Endothelial cell (in vitro differentiated cells): ENCODE measurements at regions not wholly inside any gene's neighbourhood (a gene's known extent, or its start where the extent isn't known, plus 50 kb on each side); places are given as distances from the start of the nearest gene placed in this dataset.

Experiments
- DNase-seq: peaks from one replicate; pipeline ENCODE4 v3.0.0; 2021; ENCODE audit warnings: low spot score
- H3K27ac Mint-ChIP-seq: one replicate; pipeline ENCODE4 v1.8.0; 2021; ENCODE audit warnings: mixed read lengths, inconsistent platforms; ENCODE audit not compliant: unreplicated experiment
- H3K27me3 Mint-ChIP-seq: one replicate; pipeline ENCODE4 v1.8.0; 2021; ENCODE audit warnings: mild to moderate bottlenecking, moderate library complexity, mixed read lengths, inconsistent platforms; ENCODE audit not compliant: unreplicated experiment
- H3K36me3 Mint-ChIP-seq: one replicate; pipeline ENCODE4 v1.8.0; 2021; ENCODE audit warnings: mild to moderate bottlenecking, low read depth, mixed read lengths, inconsistent platforms; ENCODE audit not compliant: unreplicated experiment
- H3K4me1 Mint-ChIP-seq: one replicate; pipeline ENCODE4 v1.8.0; 2021; ENCODE audit warnings: mild to moderate bottlenecking, mixed read lengths, inconsistent platforms; ENCODE audit not compliant: unreplicated experiment
- H3K4me3 Mint-ChIP-seq: one replicate; pipeline ENCODE4 v1.8.0; 2021; ENCODE audit warnings: mild to moderate bottlenecking, mixed read lengths, inconsistent platforms; ENCODE audit not compliant: unreplicated experiment
- H3K9me3 Mint-ChIP-seq: one replicate; pipeline ENCODE4 v1.8.0; 2021; ENCODE audit warnings: mixed read lengths, inconsistent platforms; ENCODE audit not compliant: unreplicated experiment
- TF ChIP-seq, protein P1 (sequence below): fragments of 200-600 bp; sonication (generic); IDR thresholded peaks from one replicate; pipeline ENCODE4 v1.5.0; 2021; ENCODE audit warnings: antibody characterized with exemption; ENCODE audit not compliant: unreplicated experiment

DNA sequence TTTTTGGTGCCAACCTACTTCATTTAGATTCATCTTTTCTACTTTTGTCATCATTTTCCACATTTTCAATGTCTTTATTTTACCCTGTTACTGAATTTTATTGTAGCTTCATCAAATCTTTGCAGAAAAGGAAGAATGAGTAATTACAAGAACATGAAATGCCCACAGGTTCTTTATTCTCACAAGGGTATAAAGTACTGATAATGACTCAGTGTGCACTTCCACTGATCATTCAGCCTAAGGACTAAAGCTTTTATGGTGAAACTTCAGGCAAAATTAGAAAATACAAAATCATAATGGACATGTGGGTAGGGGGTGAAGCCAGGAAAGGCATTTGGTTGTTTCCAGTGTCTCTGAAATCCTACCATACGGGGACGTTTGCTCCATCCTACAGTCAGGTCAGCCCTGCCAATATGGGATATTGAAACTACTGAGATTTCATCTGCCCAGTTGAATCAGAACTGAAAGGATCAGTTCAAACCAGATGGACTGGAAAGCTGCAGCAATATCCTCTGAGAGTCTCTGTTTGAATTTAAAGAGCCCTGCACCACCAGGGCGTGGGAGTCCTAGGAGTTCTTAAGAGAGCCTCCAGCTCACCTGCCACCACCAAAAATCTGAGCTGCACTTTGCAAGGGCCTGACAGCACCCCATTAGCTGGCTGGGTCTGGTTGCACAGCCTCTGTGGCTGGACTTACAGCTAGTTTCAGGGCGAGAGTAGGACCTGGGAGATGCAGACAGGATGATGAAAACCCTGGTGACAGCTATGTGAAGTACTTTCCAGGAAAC, 390.4 kb downstream of the CMPK2 start:
- TF ChIP-seq, protein P1, sequence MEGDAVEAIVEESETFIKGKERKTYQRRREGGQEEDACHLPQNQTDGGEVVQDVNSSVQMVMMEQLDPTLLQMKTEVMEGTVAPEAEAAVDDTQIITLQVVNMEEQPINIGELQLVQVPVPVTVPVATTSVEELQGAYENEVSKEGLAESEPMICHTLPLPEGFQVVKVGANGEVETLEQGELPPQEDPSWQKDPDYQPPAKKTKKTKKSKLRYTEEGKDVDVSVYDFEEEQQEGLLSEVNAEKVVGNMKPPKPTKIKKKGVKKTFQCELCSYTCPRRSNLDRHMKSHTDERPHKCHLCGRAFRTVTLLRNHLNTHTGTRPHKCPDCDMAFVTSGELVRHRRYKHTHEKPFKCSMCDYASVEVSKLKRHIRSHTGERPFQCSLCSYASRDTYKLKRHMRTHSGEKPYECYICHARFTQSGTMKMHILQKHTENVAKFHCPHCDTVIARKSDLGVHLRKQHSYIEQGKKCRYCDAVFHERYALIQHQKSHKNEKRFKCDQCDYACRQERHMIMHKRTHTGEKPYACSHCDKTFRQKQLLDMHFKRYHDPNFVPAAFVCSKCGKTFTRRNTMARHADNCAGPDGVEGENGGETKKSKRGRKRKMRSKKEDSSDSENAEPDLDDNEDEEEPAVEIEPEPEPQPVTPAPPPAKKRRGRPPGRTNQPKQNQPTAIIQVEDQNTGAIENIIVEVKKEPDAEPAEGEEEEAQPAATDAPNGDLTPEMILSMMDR, result no peak
- Mint-ChIP-seq H3K27ac (no peak overlapping the region), H3K36me3 (peaks cover 8% of the 10 kb centered on the region), H3K4me1 (no peaks in the 10 kb centered on the region), H3K4me3 (no peak overlapping the region), H3K27me3 (peaks cover 4% of the 10 kb centered on the region), H3K9me3 (peaks cover 13% of the 10 kb centered on the region)
- DNase-seq, result no peak

DNA sequence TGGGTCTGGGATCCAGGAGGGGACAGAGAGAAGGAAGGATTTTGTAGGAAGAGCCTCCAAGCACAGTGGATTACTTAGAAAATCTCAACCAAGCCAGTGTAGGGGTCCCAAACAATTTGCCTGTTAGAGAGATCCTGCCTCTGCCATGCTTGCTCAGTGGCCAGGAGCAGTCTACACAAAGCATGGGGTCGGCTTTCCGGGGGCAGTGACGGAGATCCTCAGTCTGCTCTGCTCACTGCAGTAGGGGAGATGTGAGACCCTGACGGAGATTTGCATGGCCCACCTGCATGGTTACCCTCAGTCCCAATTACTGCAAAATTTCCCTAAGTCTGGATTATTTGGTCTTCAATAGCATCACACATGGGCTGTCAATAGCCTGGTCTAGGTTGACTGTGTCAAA, 385.2 kb downstream of the CMPK2 start:
- no peak for DNase-seq
- Mint-ChIP-seq H3K36me3 (peaks cover 8% of the 10 kb centered on the region), H3K27me3 (peaks cover 4% of the 10 kb centered on the region), H3K9me3 (peaks cover 14% of the 10 kb centered on the region), H3K4me1 (no peaks in the 10 kb centered on the region), H3K27ac (no peak overlapping the region), H3K4me3 (no peak overlapping the region)
- TF ChIP-seq, protein P1, result no peak

DNA sequence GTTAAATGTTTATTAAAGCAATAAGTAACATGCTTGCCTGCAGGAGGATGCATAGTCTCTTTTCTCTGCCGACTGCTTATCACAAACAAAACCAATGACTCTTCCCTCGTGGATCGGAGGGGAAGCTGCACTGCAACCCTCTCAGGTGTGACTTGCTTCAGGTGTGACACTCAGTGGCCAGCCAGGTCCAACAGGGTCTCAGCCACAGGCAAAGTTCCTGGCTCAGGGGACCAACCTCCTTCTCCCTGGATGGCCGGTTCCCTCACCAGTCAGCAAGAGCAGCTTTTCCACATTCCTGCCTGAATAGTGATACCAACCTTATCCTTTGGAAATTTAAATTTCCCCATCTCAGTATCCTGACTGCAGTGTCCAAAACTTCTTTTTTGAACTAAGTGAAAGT, 383.5 kb downstream of the CMPK2 start:
- Mint-ChIP-seq H3K4me3 (no peak overlapping the region), H3K9me3 (peaks cover 14% of the 10 kb centered on the region), H3K27ac (no peak overlapping the region), H3K36me3 (peaks cover 8% of the 10 kb centered on the region), H3K27me3 (peaks cover 1% of the 10 kb centered on the region), H3K4me1 (no peaks in the 10 kb centered on the region)
- DNase-seq, result no peak
- TF ChIP-seq, protein P1, result no peak

DNA sequence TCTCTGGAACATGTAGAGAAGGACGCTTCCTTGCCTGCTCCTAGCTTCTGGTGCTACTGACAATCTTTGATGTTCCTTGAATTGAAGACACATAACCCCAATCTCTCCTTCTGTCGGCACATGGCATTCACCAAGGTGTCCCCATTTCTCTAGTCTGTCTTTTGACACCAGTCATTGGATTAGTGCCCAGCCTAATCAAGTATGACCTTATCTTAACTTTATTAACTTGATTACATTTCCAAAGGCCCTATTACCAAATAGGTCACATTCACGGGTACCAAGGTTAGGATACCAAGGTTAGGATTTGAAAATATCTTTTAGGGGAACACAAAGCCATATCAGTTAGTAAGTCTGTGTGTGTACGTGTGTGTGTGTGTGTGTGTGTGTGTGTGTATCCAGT, 377.9 kb downstream of the CMPK2 start:
- no peaks in the 10 kb centered on the region for H3K4me1 Mint-ChIP-seq
- TF ChIP-seq, protein P1, result no peak
- no peak overlapping the region for H3K4me3 Mint-ChIP-seq
- no peaks in the 10 kb centered on the region for H3K9me3 Mint-ChIP-seq
- no peaks in the 10 kb centered on the region for H3K36me3 Mint-ChIP-seq
- H3K27me3 Mint-ChIP-seq, result no peaks in the 10 kb centered on the region
- no peak for DNase-seq
- no peak overlapping the region for H3K27ac Mint-ChIP-seq

DNA sequence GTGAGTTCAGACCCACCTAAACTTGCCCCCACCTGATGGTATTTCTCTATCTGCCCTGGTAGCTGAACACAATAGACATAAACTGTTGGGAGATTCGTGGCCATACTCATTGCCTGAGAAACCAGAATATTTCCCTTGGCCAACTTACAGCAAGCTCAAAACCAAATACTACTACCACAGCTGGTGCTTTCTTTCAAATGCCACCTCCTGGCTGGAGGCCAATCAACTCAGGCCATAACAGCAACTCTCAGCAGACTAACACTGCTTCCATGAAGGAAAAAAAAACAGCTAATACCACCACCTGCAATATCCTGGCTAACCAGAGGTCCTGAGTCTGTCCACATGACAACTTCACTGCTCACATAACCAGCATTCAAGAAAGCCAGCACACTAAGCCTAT, 373.1 kb downstream of the CMPK2 start:
- Mint-ChIP-seq H3K27me3 (no peaks in the 10 kb centered on the region), H3K27ac (no peak overlapping the region), H3K36me3 (no peaks in the 10 kb centered on the region), H3K4me3 (no peak overlapping the region), H3K9me3 (peaks cover 5% of the 10 kb centered on the region), H3K4me1 (no peaks in the 10 kb centered on the region)
- TF ChIP-seq, protein P1, result no peak
- no peak for DNase-seq
